ENCODE measurements at regions not wholly inside any gene's neighbourhood (a gene's known extent, or its start where the extent isn't known, plus 50 kb on each side); places are given as distances from the start of the nearest gene placed in this dataset.

GRCh38 chr2:74778381-74779264, 55.3 kb upstream of the HK2 start:
- Histone ChIP-seq H3K4me3 (ENCODE audit: low read depth, low read length) (peak overlapping the region; percentile 43; the same call in 1 of the 2 replicates), H3K4me1 (ENCODE audit: control insufficient read depth, insufficient read depth, low read length) (peaks cover 9% of the 10 kb centered on the region; the same call in 1 of the 2 replicates), H3K27ac (ENCODE audit: low read depth, low read length) (no peak overlapping the region), H3K9me3 (ENCODE audit: control insufficient read depth, insufficient read depth, low read length) (no peaks in the 10 kb centered on the region), H3K36me3 (ENCODE audit: control insufficient read depth, insufficient read depth, low read length) (no peaks in the 10 kb centered on the region), H3K9ac (ENCODE audit: low read depth, low read length) (no peak overlapping the region), H3K27me3 (ENCODE audit: control insufficient read depth, insufficient read depth, low read length) (no peaks in the 10 kb centered on the region)

- Histone ChIP-seq H3K4me3 (ENCODE audit: low read depth, low read length) (no peak overlapping the region), H3K27ac (ENCODE audit: low read depth, low read length) (no peak overlapping the region), H3K4me1 (ENCODE audit: control insufficient read depth, insufficient read depth, low read length) (peaks cover 9% of the 10 kb centered on the region; the same call in 1 of the 2 replicates), H3K9ac (ENCODE audit: low read depth, low read length) (no peak overlapping the region), H3K9me3 (ENCODE audit: control insufficient read depth, insufficient read depth, low read length) (no peaks in the 10 kb centered on the region), H3K27me3 (ENCODE audit: control insufficient read depth, insufficient read depth, low read length) (no peaks in the 10 kb centered on the region), H3K36me3 (ENCODE audit: control insufficient read depth, insufficient read depth, low read length) (no peaks in the 10 kb centered on the region)
These were observed 54.7 kb upstream of the HK2 start for GRCh38 chr2:74779265-74779558.

- no peak overlapping the region for H3K9ac ChIP-seq (ENCODE audit: low read depth, low read length)
- H3K4me1 ChIP-seq (ENCODE audit: control insufficient read depth, insufficient read depth, low read length), result peaks cover 9% of the 10 kb centered on the region; the same call in 1 of the 2 replicates
- H3K4me3 ChIP-seq (ENCODE audit: low read depth, low read length), result no peak overlapping the region
- no peak overlapping the region for H3K27ac ChIP-seq (ENCODE audit: low read depth, low read length)
- H3K36me3 ChIP-seq (ENCODE audit: control insufficient read depth, insufficient read depth, low read length), result no peaks in the 10 kb centered on the region
- H3K27me3 ChIP-seq (ENCODE audit: control insufficient read depth, insufficient read depth, low read length), result no peaks in the 10 kb centered on the region
- no peaks in the 10 kb centered on the region for H3K9me3 ChIP-seq (ENCODE audit: control insufficient read depth, insufficient read depth, low read length)
These were observed 54.3 kb upstream of the HK2 start for GRCh38 chr2:74779587-74780135.
